H1 (cell line): ENCODE measurements at regions not wholly inside any gene's neighbourhood (a gene's known extent, or its start where the extent isn't known, plus 50 kb on each side); places are given as distances from the start of the nearest gene placed in this dataset.

Experiments
- CTCF ChIA-PET: fragments of 300-600 bp; sonication (Branson Sonifier 250); formaldehyde crosslinking; loops from one replicate; lab custom pipeline; 2021; ENCODE audit not compliant: partially characterized antibody; lab: Charles Lee
- POLR2A ChIA-PET: fragments of 300-600 bp; sonication (Branson Sonifier 250); formaldehyde crosslinking; loops from one replicate; lab custom pipeline; 2021; ENCODE audit warnings: inconsistent platforms; ENCODE audit not compliant: partially characterized antibody; lab: Charles Lee
- DNase-seq, 2 experiments: peaks; one replicate each; pipeline versions ENCODE4 v3.0.0 to v3.0.0-alpha.2; 2010 to 2022; ENCODE audit warnings: low spot score in 2 of 2, low read depth in 1 of 2, mixed read lengths in 1 of 2
- FAIRE-seq: peaks from 2 replicates; lab custom pipeline; 2011; peaks lifted over from hg19 to GRCh38; lab: Jason Lieb, UNC
- H2AFZ ChIP-seq: 2 replicates; pipeline ENCODE4 v1.8.1; 2012; ENCODE audit warnings: low read length, inconsistent platforms
- H2AK5ac ChIP-seq: 2 replicates; pipeline ENCODE4 v1.6.1; 2013; ENCODE audit warnings: low read depth, low read length
- H2BK120ac ChIP-seq: replicated peaks from 2 replicates; pipeline ENCODE3; 2013; ENCODE audit warnings: low read depth, low read length, inconsistent platforms
- H2BK12ac ChIP-seq: 2 replicates; pipeline ENCODE4 v1.6.1; 2013; ENCODE audit warnings: low read depth, low read length
- H2BK15ac ChIP-seq: 2 replicates; pipeline ENCODE4 v1.6.1; 2013; ENCODE audit warnings: low read length
- H2BK20ac ChIP-seq: 2 replicates; pipeline ENCODE4 v1.6.1; 2013; ENCODE audit warnings: low read length
- H2BK5ac ChIP-seq: 2 replicates; pipeline ENCODE4 v1.6.1; 2013; ENCODE audit warnings: low read depth, low read length
- H3K14ac ChIP-seq: 2 replicates; pipeline ENCODE4 v1.6.1; 2013; ENCODE audit warnings: inconsistent platforms; ENCODE audit not compliant: insufficient read length
- H3K18ac ChIP-seq: 2 replicates; pipeline ENCODE4 v1.6.1; 2013; ENCODE audit warnings: low read length; ENCODE audit errors: extremely low read depth
- H3K23ac ChIP-seq: 2 replicates; pipeline ENCODE4 v1.6.1; 2013; ENCODE audit warnings: inconsistent platforms; ENCODE audit not compliant: insufficient read length
- H3K23me2 ChIP-seq: 2 replicates; pipeline ENCODE4 v1.6.1; 2013; ENCODE audit warnings: low read depth, low read length
- H3K27ac ChIP-seq: 2 replicates; pipeline ENCODE4 v1.6.1; 2011; ENCODE audit warnings: low read depth, low read length, inconsistent platforms
- H3K27me3 ChIP-seq, 4 experiments: replicated peaks in 1 of 4; 1 replicate in 1 of 4; 2 replicates in 3 of 4; pipeline versions ENCODE4 v1.6.1 to v1.8.1; 2011 to 2013; ENCODE audit warnings: low read length in 3 of 4, mild to moderate bottlenecking in 3 of 4, inconsistent platforms in 2 of 4, mixed read lengths in 2 of 4, moderate library complexity in 1 of 4; ENCODE audit not compliant: control insufficient read depth in 3 of 4, insufficient read depth in 3 of 4; ENCODE audit errors: extremely low read depth in 1 of 4
- H3K36me3 ChIP-seq, 4 experiments: 2 replicates each; pipeline versions ENCODE4 v1.6.1 to v1.8.1; 2011 to 2013; ENCODE audit warnings: mild to moderate bottlenecking in 4 of 4, low read length in 3 of 4, moderate library complexity in 2 of 4, control low read depth in 1 of 4, inconsistent platforms in 1 of 4; ENCODE audit not compliant: insufficient read depth in 4 of 4, control insufficient read depth in 2 of 4
- H3K4ac ChIP-seq: replicated peaks from 2 replicates; pipeline ENCODE3; 2013; ENCODE audit warnings: low read length, low read depth, mixed read lengths, inconsistent platforms; ENCODE audit not compliant: insufficient read length
- H3K4me1 ChIP-seq, 4 experiments: replicated peaks in 1 of 4; 1 replicate in 1 of 4; 2 replicates in 3 of 4; pipeline versions ENCODE4 v1.6.1 to v1.8.1; 2011 to 2013; ENCODE audit warnings: low read length in 3 of 4, inconsistent platforms in 2 of 4, mixed read lengths in 1 of 4; ENCODE audit not compliant: insufficient read depth in 4 of 4, control insufficient read depth in 3 of 4
- H3K4me2 ChIP-seq, 2 experiments: 2 replicates each; pipeline versions ENCODE4 v1.6.1 to v1.8.1; 2011 to 2013; ENCODE audit warnings: low read depth in 2 of 2, low read length in 2 of 2, control low read depth in 1 of 2, inconsistent platforms in 1 of 2, mild to moderate bottlenecking in 1 of 2; ENCODE audit not compliant: insufficient read depth in 1 of 2
- H3K4me3 ChIP-seq, 4 experiments: fragments of 200-600, 300-600 bp in 1 of 4; sonication (generic), shearing (Covaris generic), sonication (Bioruptor Twin) in 1 of 4; 2 replicates each; pipeline versions ENCODE4 v1.5.1 to v1.8.1; 2011 to 2016; ENCODE audit warnings: low read length in 4 of 4, low read depth in 3 of 4, control low read depth in 2 of 4, inconsistent platforms in 2 of 4, mild to moderate bottlenecking in 2 of 4, mixed read lengths in 1 of 4, moderate library complexity in 1 of 4; ENCODE audit not compliant: insufficient read depth in 2 of 4; ENCODE audit errors: extremely low read depth in 1 of 4
- H3K56ac ChIP-seq: replicated peaks from 2 replicates; pipeline ENCODE3; 2013; ENCODE audit warnings: low read depth, mild to moderate bottlenecking, mixed read lengths, low read length, inconsistent platforms; ENCODE audit not compliant: insufficient read length
- H3K79me1 ChIP-seq: 2 replicates; pipeline ENCODE4 v1.6.1; 2013; ENCODE audit warnings: low read depth, low read length, control low read depth
- H3K79me2 ChIP-seq, 2 experiments: 2 replicates each; pipeline versions ENCODE4 v1.6.1 to v1.8.1; 2012 to 2013; ENCODE audit warnings: low read length in 2 of 2, mild to moderate bottlenecking in 2 of 2, inconsistent platforms in 1 of 2; ENCODE audit not compliant: insufficient read depth in 2 of 2, control insufficient read depth in 1 of 2
- H3K9ac ChIP-seq, 4 experiments: replicated peaks in 1 of 4; 1 replicate in 1 of 4; 2 replicates in 3 of 4; pipeline versions ENCODE4 v1.6.1 to v1.8.1; 2011 to 2013; ENCODE audit warnings: low read depth in 3 of 4, low read length in 3 of 4, control low read depth in 2 of 4, mild to moderate bottlenecking in 2 of 4, moderate library complexity in 2 of 4, inconsistent platforms in 1 of 4; ENCODE audit errors: extremely low read depth in 1 of 4
- H3K9me3 ChIP-seq, 2 experiments: 2 replicates each; pipeline versions ENCODE4 v1.6.1 to v1.8.1; 2012 to 2013; ENCODE audit warnings: mild to moderate bottlenecking in 2 of 2, moderate library complexity in 2 of 2, control low read depth in 1 of 2, inconsistent platforms in 1 of 2, low read depth in 1 of 2, low read length in 1 of 2, mixed read lengths in 1 of 2; ENCODE audit not compliant: insufficient read depth in 2 of 2
- H4K20me1 ChIP-seq, 2 experiments: replicated peaks in 1 of 2; 2 replicates each; pipeline versions ENCODE3 to v1.8.1; 2011 to 2013; ENCODE audit warnings: inconsistent platforms in 2 of 2, low read length in 2 of 2, mild to moderate bottlenecking in 1 of 2; ENCODE audit not compliant: insufficient read depth in 2 of 2, control insufficient read depth in 1 of 2
- H4K5ac ChIP-seq: 2 replicates; pipeline ENCODE4 v1.6.1; 2013; ENCODE audit warnings: low read length, low read depth, mixed read lengths, inconsistent platforms; ENCODE audit not compliant: insufficient read length
- H4K8ac ChIP-seq: 2 replicates; pipeline ENCODE4 v1.8.0; 2013; ENCODE audit warnings: mild to moderate bottlenecking, moderate library complexity, low read length, inconsistent platforms; ENCODE audit not compliant: insufficient read depth; ENCODE audit errors: extremely low read depth
- H4K91ac ChIP-seq: replicated peaks from 2 replicates; pipeline ENCODE3; 2013; ENCODE audit warnings: low read length, mixed read lengths, inconsistent platforms; ENCODE audit not compliant: insufficient read length
- ATF3 ChIP-seq: IDR thresholded peaks from 2 replicates; pipeline ENCODE4 v1.6.1; 2011; ENCODE audit warnings: low read depth, mild to moderate bottlenecking, low read length; ENCODE audit not compliant: insufficient read depth
- BRCA1 ChIP-seq: IDR thresholded peaks from 2 replicates; pipeline ENCODE4 v1.6.1; 2012; ENCODE audit warnings: low read depth, low read length, improper control_type of control experiment
- CHD2 ChIP-seq: IDR thresholded peaks from 2 replicates; pipeline ENCODE4 v1.6.1; 2012; ENCODE audit warnings: low read length, improper control_type of control experiment
- CTBP2 ChIP-seq: IDR thresholded peaks from 2 replicates; pipeline ENCODE4 v1.7.0; 2011; ENCODE audit warnings: borderline replicate concordance, mild to moderate bottlenecking, moderate library complexity, mixed read lengths, low read length; ENCODE audit not compliant: insufficient read depth, insufficient read length
- CTCF ChIP-seq, 3 experiments: IDR thresholded peaks; 1 replicate in 2 of 3; 2 replicates in 1 of 3; pipeline versions ENCODE4 v1.5.1 to v1.6.1; 2011; ENCODE audit warnings: low read length in 3 of 3, mild to moderate bottlenecking in 3 of 3, inconsistent platforms in 2 of 3, low read depth in 1 of 3, moderate library complexity in 1 of 3; ENCODE audit not compliant: insufficient read depth in 1 of 3; ENCODE audit errors: control extremely low read depth in 1 of 3
- GTF2F1 ChIP-seq: IDR thresholded peaks from 2 replicates; pipeline ENCODE4 v1.6.1; 2012; ENCODE audit warnings: low read depth, low read length, improper control_type of control experiment, borderline replicate concordance
- MAX ChIP-seq: IDR thresholded peaks from 2 replicates; pipeline ENCODE4 v1.6.1; 2012; ENCODE audit warnings: inconsistent platforms
- POLR2A ChIP-seq, 2 experiments: IDR thresholded peaks; 1 replicate in 1 of 2; 2 replicates in 1 of 2; pipeline ENCODE4 v1.6.1; 2011; ENCODE audit warnings: low read depth in 2 of 2, low read length in 2 of 2, mild to moderate bottlenecking in 2 of 2; ENCODE audit errors: control extremely low read depth in 1 of 2
- WGBS, 2 experiments: shearing (Covaris generic) in 1 of 2; methylation state at CpG; one replicate each; pipeline versions ENCODE4 v1.1.6 to v1.1.7; 2013 to 2015; ENCODE audit warnings: low lambda C conversion rate in 2 of 2, mixed read lengths in 2 of 2, inconsistent platforms in 1 of 2, low coverage in 1 of 2, missing lambda C conversion rate in 1 of 2; ENCODE audit not compliant: insufficient replicate concordance in 2 of 2, insufficient coverage in 1 of 2, insufficient read length in 1 of 2; ENCODE audit errors: extremely low coverage in 1 of 2, missing lambda C conversion rate in 1 of 2; 5-methylcytosine and 5-hydroxymethylcytosine counted together

- no peak for FAIRE-seq
These were observed 178.2 kb downstream of the RTL9 start for GRCh38 chrX:110536816-110537215.

More at GRCh38 chrX:110536816-110537215, 178.2 kb downstream of the RTL9 start:
- Histone ChIP-seq H3K4me2 (no peak overlapping the region), H3K18ac (no peak overlapping the region), H3K4me1 (no peaks in the 10 kb centered on the region), H3K4ac (no peak overlapping the region), H4K5ac (no peak overlapping the region), H3K9me3 (no peaks in the 10 kb centered on the region), H2AFZ (no peak overlapping the region), H3K36me3 (no peaks in the 10 kb centered on the region), H3K79me2 (no peaks in the 10 kb centered on the region), H3K9ac (no peak overlapping the region), H3K23me2 (no peaks in the 10 kb centered on the region), H2BK120ac (no peak overlapping the region), H2BK20ac (no peak overlapping the region), H3K27me3 (no peaks in the 10 kb centered on the region), H3K56ac (no peak overlapping the region), H2AK5ac (no peak overlapping the region), H2BK5ac (no peak overlapping the region), H2BK12ac (no peak overlapping the region), H2BK15ac (no peak overlapping the region), H3K14ac (no peak overlapping the region), H3K27ac (no peak overlapping the region), H3K79me1 (no peaks in the 10 kb centered on the region), H4K8ac (no peak overlapping the region), H3K4me3 (no peak overlapping the region), H4K91ac (no peak overlapping the region), H4K20me1 (no peaks in the 10 kb centered on the region), H3K23ac (no peak overlapping the region)
- WGBS, 2 experiments = 93% methylated on average over 2 of the region's 2 CpGs; no CpG with 5 or more reads in 1 of the 2 experiments
- DNase-seq = no peak
- CTCF ChIA-PET = no interaction called here
- POLR2A ChIA-PET = no interaction called here
- no peak for TF ChIP-seq ATF3
- TF ChIP-seq CTBP2 = no peak
- no peak for TF ChIP-seq CTCF (IDR thresholded peaks at IDR 0.05; ENCODE audit: control extremely low read depth in 1 of 3, insufficient read depth in 1 of 3, low read depth in 1 of 3, low read length in 3 of 3)
- no peak for TF ChIP-seq CHD2
- no peak for TF ChIP-seq MAX
- TF ChIP-seq GTF2F1 = no peak
- no peak for TF ChIP-seq POLR2A (IDR thresholded peaks at IDR 0.05; ENCODE audit: control extremely low read depth in 1 of 2, low read depth in 2 of 2, low read length in 2 of 2)
- TF ChIP-seq BRCA1 = no peak
